ENCODE measurements at regions not wholly inside any gene's neighbourhood (a gene's known extent, or its start where the extent isn't known, plus 50 kb on each side); places are given as distances from the start of the nearest gene placed in this dataset.

DNA sequence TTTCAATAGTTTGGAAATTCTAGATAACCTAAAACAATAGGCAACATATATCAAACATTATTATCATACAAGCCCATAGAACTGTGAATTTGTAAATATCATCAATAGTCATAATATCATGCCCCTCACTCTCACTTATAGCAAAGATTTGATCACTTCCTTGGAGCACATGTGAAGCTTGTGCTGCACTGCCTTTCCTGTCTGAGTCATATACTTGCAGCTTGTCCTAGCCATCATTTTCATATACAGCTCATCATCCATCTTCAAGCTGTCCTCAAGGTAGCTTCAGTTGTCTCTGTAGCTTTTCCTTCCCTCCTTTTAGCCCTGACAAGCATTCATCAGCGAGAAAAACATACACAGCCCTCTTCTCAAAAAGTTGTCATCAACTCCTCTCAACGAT is 746.5 kb upstream of the FOXG1 start:
- TF ChIP-seq MXI1 (conservative IDR thresholded peaks at IDR 0.05; ENCODE audit: poor library complexity, severe bottlenecking) (no peak), RAD21 (conservative IDR thresholded peaks at IDR 0.05) (no peak), EZH2 (IDR thresholded peaks at IDR 0.05; ENCODE audit: borderline replicate concordance, insufficient read depth, low read length, poor library complexity, severe bottlenecking) (no peak)
- H3K9me3 ChIP-seq (ENCODE audit: low read length): no peaks in the 10 kb centered on the region
- H3K79me2 ChIP-seq (replicated peaks; ENCODE audit: insufficient read depth, low read length): no peaks in the 10 kb centered on the region
- H3K27me3 ChIP-seq (ENCODE audit: insufficient read depth, low read depth, low read length): no peaks in the 10 kb centered on the region
- H2AFZ ChIP-seq (ENCODE audit: low read depth, low read length): no peak overlapping the region
- no peaks in the 10 kb centered on the region for H3K36me3 ChIP-seq (ENCODE audit: insufficient read depth, low read length)
- H3K27ac ChIP-seq (ENCODE audit: low read length): no peak overlapping the region
- no peak overlapping the region for H3K4me3 ChIP-seq (ENCODE audit: low read length)
- H3K4me2 ChIP-seq (ENCODE audit: low read length): no peak overlapping the region
- no peaks in the 10 kb centered on the region for H3F3A ChIP-seq (ENCODE audit: insufficient read depth, low read length, poor library complexity, severe bottlenecking)
- no peak overlapping the region for H3K9ac ChIP-seq (ENCODE audit: low read length)
- no peaks in the 10 kb centered on the region for H3K9me2 ChIP-seq (ENCODE audit: insufficient read depth, low read length)
- no peaks in the 10 kb centered on the region for H4K20me1 ChIP-seq (ENCODE audit: insufficient read depth)

GRCh38 chr14:28023853-28024252 is 742.7 kb upstream of the FOXG1 start:
- no peaks in the 10 kb centered on the region for H3K79me2 ChIP-seq (replicated peaks; ENCODE audit: insufficient read depth, low read length)

More at GRCh38 chr14:28023853-28024252, 742.7 kb upstream of the FOXG1 start:
- H3K9me3 ChIP-seq (ENCODE audit: low read length): no peaks in the 10 kb centered on the region
- no peak overlapping the region for H2AFZ ChIP-seq (ENCODE audit: low read depth, low read length)
- no peak overlapping the region for H3K27ac ChIP-seq (ENCODE audit: low read length)
- H3K4me2 ChIP-seq (ENCODE audit: low read length): no peak overlapping the region
- H3K9ac ChIP-seq (ENCODE audit: low read length): no peak overlapping the region
- H4K20me1 ChIP-seq (ENCODE audit: insufficient read depth): no peaks in the 10 kb centered on the region
- no peaks in the 10 kb centered on the region for H3K36me3 ChIP-seq (ENCODE audit: insufficient read depth, low read length)
- TF ChIP-seq POLR2AphosphoS5 (IDR thresholded peaks at IDR 0.05) (peak; percentile 37), EP300 (conservative IDR thresholded peaks at IDR 0.05; ENCODE audit: poor library complexity, severe bottlenecking) (peak; percentile 91), TAF1 (IDR thresholded peaks at IDR 0.05; ENCODE audit: low read depth) (no peak), REST (IDR thresholded peaks at IDR 0.05; ENCODE audit: borderline replicate concordance) (peak; percentile 98)
- TF ChIP-seq, protein P1, sequence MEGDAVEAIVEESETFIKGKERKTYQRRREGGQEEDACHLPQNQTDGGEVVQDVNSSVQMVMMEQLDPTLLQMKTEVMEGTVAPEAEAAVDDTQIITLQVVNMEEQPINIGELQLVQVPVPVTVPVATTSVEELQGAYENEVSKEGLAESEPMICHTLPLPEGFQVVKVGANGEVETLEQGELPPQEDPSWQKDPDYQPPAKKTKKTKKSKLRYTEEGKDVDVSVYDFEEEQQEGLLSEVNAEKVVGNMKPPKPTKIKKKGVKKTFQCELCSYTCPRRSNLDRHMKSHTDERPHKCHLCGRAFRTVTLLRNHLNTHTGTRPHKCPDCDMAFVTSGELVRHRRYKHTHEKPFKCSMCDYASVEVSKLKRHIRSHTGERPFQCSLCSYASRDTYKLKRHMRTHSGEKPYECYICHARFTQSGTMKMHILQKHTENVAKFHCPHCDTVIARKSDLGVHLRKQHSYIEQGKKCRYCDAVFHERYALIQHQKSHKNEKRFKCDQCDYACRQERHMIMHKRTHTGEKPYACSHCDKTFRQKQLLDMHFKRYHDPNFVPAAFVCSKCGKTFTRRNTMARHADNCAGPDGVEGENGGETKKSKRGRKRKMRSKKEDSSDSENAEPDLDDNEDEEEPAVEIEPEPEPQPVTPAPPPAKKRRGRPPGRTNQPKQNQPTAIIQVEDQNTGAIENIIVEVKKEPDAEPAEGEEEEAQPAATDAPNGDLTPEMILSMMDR (IDR thresholded peaks at IDR 0.05; ENCODE audit: poor library complexity, severe bottlenecking): no peak
- H3F3A ChIP-seq (ENCODE audit: insufficient read depth, low read length, poor library complexity, severe bottlenecking): no peaks in the 10 kb centered on the region
- H3K27me3 ChIP-seq (ENCODE audit: insufficient read depth, low read depth, low read length): no peaks in the 10 kb centered on the region
- no peak overlapping the region for H3K4me3 ChIP-seq (ENCODE audit: low read length)
- H3K9me2 ChIP-seq (ENCODE audit: insufficient read depth, low read length): no peaks in the 10 kb centered on the region
